GM13976 (cell line): ENCODE measurements at regions not wholly inside any gene's neighbourhood (a gene's known extent, or its start where the extent isn't known, plus 50 kb on each side); places are given as distances from the start of the nearest gene placed in this dataset.
"Not testable (repeated sequence)": the region's sequence is repeated elsewhere in the genome, so short reads cannot be mapped to it uniquely, and the experiment has no call there.

Source experiments
- DNase-seq: peaks from one replicate; pipeline ENCODE4 v3.0.0; 2012; ENCODE audit warnings: low spot score
- in situ Hi-C: fragments of 300-500 bp; cut with MboI; formaldehyde crosslinking; loops from one replicate; pipeline ENCODE4 v1.12.0; 2022; ENCODE audit warnings: low sequenced_read_pairs, mixed read lengths, inconsistent platforms; ENCODE audit not compliant: unreplicated experiment
- TF ChIP-seq, protein P1 (sequence below): IDR thresholded peaks from 2 replicates; pipeline ENCODE4 v1.5.1; 2012; ENCODE audit warnings: borderline replicate concordance, mild to moderate bottlenecking; ENCODE audit not compliant: insufficient read depth; ENCODE audit errors: extremely low read depth, missing control alignments, control extremely low read depth

DNA sequence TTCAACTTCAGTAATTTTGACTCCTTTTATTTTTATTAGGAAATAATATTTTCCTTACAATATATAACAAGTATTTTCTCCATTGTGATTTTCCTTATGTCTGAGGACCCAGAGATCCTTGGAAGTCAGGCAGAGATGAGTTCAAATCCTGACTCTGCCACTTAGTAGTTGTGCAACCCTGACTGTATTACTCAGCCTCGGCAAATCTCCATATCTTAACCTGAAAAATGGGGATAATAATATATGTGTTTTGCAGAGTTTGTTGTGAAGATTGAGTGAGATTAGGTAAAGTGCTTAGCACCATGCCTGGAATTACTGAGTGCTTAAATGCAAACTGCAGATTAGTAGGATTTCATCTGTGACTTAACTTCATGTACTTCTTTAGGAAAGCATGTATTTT is 120.5 kb upstream of the KLF14 start:
- no peak for DNase-seq
- TF ChIP-seq, protein P1, sequence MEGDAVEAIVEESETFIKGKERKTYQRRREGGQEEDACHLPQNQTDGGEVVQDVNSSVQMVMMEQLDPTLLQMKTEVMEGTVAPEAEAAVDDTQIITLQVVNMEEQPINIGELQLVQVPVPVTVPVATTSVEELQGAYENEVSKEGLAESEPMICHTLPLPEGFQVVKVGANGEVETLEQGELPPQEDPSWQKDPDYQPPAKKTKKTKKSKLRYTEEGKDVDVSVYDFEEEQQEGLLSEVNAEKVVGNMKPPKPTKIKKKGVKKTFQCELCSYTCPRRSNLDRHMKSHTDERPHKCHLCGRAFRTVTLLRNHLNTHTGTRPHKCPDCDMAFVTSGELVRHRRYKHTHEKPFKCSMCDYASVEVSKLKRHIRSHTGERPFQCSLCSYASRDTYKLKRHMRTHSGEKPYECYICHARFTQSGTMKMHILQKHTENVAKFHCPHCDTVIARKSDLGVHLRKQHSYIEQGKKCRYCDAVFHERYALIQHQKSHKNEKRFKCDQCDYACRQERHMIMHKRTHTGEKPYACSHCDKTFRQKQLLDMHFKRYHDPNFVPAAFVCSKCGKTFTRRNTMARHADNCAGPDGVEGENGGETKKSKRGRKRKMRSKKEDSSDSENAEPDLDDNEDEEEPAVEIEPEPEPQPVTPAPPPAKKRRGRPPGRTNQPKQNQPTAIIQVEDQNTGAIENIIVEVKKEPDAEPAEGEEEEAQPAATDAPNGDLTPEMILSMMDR, result no peak
- in situ Hi-C loops, result no loop called here

DNA sequence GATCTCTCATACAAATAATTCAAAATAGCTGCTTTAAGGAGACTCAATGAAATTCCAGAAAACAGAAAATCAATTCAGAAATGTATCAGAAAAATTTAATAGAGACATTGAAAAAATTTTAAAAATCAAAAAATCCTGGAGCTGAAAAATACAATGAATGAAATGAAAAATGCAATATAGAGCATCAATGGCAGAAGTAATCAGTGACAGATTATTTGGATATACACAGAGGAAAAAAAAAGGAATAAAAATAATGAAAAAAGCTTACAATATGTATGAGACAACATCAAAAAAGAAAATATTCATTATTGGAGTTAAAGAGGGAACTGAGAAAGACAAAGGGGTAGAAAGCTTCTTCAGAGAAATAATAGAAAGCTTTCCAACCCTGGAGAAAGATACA is 122.9 kb upstream of the KLF14 start:
- TF ChIP-seq, protein P1, result no peak

DNA sequence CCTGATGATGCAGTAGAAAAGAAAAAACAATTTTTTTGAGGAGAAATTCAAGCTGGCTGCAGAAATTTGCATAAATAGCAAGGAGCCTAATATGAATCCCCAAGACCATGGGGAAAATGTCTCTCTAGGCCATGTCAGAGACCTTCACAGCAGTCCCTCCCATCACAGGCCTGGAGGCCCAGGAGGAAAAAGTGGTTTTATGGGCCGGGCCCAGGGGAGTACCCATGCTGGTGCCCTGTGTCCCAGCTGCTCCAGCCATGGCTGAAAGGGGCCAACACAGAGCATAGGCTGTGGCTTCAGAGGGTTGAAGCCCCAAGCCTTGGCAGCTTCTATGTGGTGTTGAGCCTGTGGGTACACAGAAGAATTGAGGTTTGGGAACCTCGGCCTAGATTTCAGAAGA is 126.8 kb upstream of the KLF14 start:
- in situ Hi-C loops, DNase-seq: not testable (repeated sequence)

More for the DNA sequence above, 122.9 kb upstream of the KLF14 start:
- DNase-seq, result no peak
- in situ Hi-C loops, result no loop called here

DNA sequence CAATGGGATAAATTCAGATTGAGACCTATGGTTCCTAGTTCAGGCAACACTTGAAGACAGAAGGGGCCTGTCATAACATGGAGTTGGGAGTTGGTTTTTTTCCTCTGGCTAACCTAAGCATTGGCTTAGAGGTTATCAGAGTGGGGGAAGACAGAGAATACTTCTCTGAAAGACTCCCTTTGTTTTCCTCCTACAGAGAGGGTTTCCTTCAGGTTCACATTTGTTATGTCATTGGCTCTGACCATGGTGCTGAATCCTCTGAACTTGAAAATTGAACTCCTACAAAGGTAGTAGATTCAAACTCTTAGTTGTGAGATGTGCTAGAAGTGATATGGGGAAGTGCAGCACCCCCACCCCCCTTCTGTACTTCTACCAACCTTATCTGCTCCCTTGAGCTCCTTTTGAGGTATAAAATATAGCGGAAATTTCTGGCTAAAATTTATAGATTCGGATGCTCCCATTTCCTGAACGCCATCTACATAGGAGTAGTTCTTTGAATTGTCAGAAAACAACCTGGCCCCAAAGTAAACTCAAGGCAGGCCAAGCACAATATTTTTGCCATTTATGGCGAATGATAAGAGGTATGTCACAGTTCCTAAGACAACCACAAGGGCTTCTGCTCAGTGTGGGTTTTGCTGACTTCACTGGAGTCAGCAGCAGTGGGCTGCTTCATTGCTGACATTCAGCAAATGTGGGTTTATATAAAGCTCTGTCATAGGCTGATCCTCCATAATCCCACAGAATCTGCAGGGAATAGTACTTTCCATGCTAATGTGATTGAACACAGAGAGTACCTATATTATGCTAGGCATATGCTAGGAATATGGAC is 131.6 kb upstream of the KLF14 start:
- TF ChIP-seq, protein P1, result no peak
- in situ Hi-C loops, result no loop called here
- no peak for DNase-seq

DNA sequence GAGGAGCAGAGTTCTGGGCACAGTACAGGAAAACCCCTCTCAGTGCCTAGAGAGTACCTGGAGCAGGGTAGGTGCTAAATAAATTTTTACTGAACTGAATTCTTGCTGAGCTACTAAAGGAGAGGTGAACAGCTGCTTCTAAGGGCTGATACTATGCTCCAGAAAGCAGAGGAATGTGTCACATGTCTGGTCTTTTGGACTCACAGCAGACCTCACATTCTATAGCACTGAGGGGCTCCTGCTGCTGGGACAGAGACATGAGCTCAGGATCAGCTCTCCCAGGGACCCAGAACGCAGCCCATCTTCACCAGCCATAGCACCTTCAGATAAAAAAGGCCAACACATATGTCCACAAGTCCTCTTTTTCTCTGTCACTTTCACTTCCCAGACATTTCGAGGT is 133.0 kb upstream of the KLF14 start:
- in situ Hi-C loops, result no loop called here
- DNase-seq, result no peak
- TF ChIP-seq, protein P1, result no peak

DNA sequence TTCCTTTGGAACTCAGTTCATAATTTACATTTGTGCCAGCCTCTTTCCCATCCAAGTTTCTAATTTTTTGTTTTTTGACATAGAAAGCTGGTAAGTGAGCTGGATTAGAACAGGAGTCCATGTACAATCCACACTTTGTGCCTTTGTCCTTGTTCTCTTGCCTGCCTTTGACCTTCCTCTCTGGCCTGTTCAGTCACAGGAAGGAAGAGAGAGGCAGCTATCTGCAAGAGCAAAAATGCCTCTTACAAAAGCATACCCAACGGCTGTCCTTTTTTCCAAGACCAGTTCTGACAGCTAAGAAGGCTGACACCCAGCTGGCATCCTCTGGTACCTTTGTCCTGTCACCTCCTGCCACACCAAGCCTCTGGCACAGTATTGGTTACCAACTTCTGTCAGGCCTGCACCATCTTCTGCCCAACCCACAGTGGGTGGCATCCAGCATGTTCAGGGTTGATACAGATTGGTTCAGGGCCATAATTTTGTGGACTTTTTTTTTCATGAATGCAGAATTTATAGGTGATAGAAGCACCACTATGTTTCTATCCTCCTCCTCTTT is 133.7 kb upstream of the KLF14 start:
- in situ Hi-C loops, result no loop called here
- DNase-seq, result no peak
- TF ChIP-seq, protein P1, result no peak

DNA sequence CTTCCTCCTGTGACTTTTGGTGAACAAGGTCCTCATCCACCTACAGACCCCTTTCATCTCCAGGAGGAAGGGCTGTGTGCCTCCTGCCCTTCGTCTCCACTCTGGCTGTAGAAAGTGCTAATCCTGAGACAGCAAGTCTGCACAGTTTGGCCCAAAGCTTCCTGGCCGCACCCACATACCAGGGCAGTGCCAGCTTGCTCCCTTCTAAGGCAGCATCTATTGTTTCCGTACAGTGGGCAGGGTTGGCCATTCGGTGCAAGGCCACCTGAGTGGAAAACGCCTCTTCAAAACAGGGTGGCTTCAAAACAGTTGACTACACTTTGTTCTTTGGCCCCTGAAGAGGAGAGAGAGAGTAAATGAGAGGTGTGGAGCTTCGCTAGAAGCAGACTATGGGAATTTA is 134.1 kb upstream of the KLF14 start:
- TF ChIP-seq, protein P1, result no peak
- DNase-seq, result no peak
- in situ Hi-C loops, result no loop called here
